HEK293 (cell line): ENCODE measurements at regions not wholly inside any gene's neighbourhood (a gene's known extent, or its start where the extent isn't known, plus 50 kb on each side); places are given as distances from the start of the nearest gene placed in this dataset.

Experiments used
- CTCF ChIA-PET: fragments of 350-600 bp; formaldehyde crosslinking; extraction: SDS; loops from one replicate; lab custom pipeline; 2021; ENCODE audit warnings: antibody characterized with exemption; lab: Yijun Ruan, JAX
- POLR2A ChIA-PET: fragments of 300-600 bp; formaldehyde crosslinking; extraction: SDS; loops from one replicate; lab custom pipeline; 2020; ENCODE audit warnings: antibody characterized with exemption, inconsistent platforms; lab: Yijun Ruan, JAX
- H3K27ac ChIP-seq: fragments of 200-500 bp; sonication (Bioruptor generic); 2 replicates; pipeline ENCODE4 v1.5.1; 2014; ENCODE audit warnings: low read depth, low read length, control low read depth, inconsistent platforms; ENCODE audit errors: extremely low read depth
- H3K36me3 ChIP-seq, 2 experiments: fragments of 200-500 bp in 1 of 2; sonication (Bioruptor generic) in 1 of 2; 1 replicate in 1 of 2; 2 replicates in 1 of 2; pipeline ENCODE4 v1.5.1; 2014 to 2017; ENCODE audit warnings: inconsistent platforms in 2 of 2, low read length in 2 of 2; ENCODE audit not compliant: control insufficient read depth in 2 of 2, insufficient read depth in 1 of 2
- H3K4me1 ChIP-seq: fragments of 200-500 bp; sonication (Bioruptor generic); 2 replicates; pipeline ENCODE4 v1.5.1; 2014; ENCODE audit warnings: mild to moderate bottlenecking, low read length, inconsistent platforms; ENCODE audit not compliant: control insufficient read depth, insufficient read depth
- H3K4me3 ChIP-seq: 2 replicates; pipeline ENCODE4 v1.5.1; 2011; ENCODE audit warnings: low read depth, mild to moderate bottlenecking, control low read depth, low read length, moderate library complexity
- H3K9me3 ChIP-seq: fragments of 200-500 bp; sonication (Bioruptor generic); 2 replicates; pipeline ENCODE4 v1.5.1; 2014; ENCODE audit warnings: low read depth, low read length, inconsistent platforms; ENCODE audit not compliant: control insufficient read depth, insufficient read depth
- KLF16 ChIP-seq: fragments of 450-650 bp; formaldehyde crosslinking; IDR thresholded peaks from 2 replicates; pipeline ENCODE4 v1.5.1; 2017; ENCODE audit warnings: missing biosample characterization, missing genetic modification characterization
- MYNN ChIP-seq: fragments of 450-650 bp; formaldehyde crosslinking; IDR thresholded peaks from 2 replicates; pipeline ENCODE4 v1.5.1; 2016; ENCODE audit warnings: missing biosample characterization, missing genetic modification characterization, borderline replicate concordance
- PBX3 ChIP-seq: sonication (generic); formaldehyde crosslinking; IDR thresholded peaks from 2 replicates; pipeline ENCODE4 v1.8.1; 2022; ENCODE audit warnings: mild to moderate bottlenecking, moderate library complexity, missing genetic modification reagents
- REPIN1 ChIP-seq: fragments of 450-650 bp; formaldehyde crosslinking; IDR thresholded peaks from 2 replicates; pipeline ENCODE4 v1.5.1; 2017; ENCODE audit warnings: missing biosample characterization, missing genetic modification characterization, low read depth
- SP3 ChIP-seq: fragments of 450-650 bp; formaldehyde crosslinking; IDR thresholded peaks from 2 replicates; pipeline ENCODE4 v1.5.1; 2016; ENCODE audit warnings: missing biosample characterization, missing genetic modification characterization
- ZBTB10 ChIP-seq: fragments of 450-650 bp; formaldehyde crosslinking; IDR thresholded peaks from 2 replicates; pipeline ENCODE4 v1.5.1; 2016; ENCODE audit warnings: missing biosample characterization, missing genetic modification characterization
- ZBTB48 ChIP-seq: fragments of 450-650 bp; formaldehyde crosslinking; IDR thresholded peaks from 2 replicates; pipeline ENCODE4 v1.5.1; 2016; ENCODE audit warnings: missing biosample characterization, missing genetic modification characterization
- ZIC2 ChIP-seq: fragments of 450-650 bp; formaldehyde crosslinking; IDR thresholded peaks from 2 replicates; pipeline ENCODE4 v1.5.1; 2016; ENCODE audit warnings: missing biosample characterization, missing genetic modification characterization
- ZNF133 ChIP-seq: fragments of 450-650 bp; formaldehyde crosslinking; IDR thresholded peaks from 2 replicates; pipeline ENCODE4 v1.5.1; 2016; ENCODE audit warnings: missing biosample characterization, missing genetic modification characterization
- ZNF146 ChIP-seq: fragments of 450-650 bp; formaldehyde crosslinking; IDR thresholded peaks from 2 replicates; pipeline ENCODE4 v1.5.1; 2016; ENCODE audit warnings: missing biosample characterization, missing genetic modification characterization
- ZNF175 ChIP-seq: fragments of 450-650 bp; formaldehyde crosslinking; IDR thresholded peaks from 2 replicates; pipeline ENCODE4 v1.5.1; 2016; ENCODE audit warnings: missing biosample characterization, missing genetic modification characterization
- ZNF184 ChIP-seq: fragments of 450-650 bp; IDR thresholded peaks from 2 replicates; pipeline ENCODE4 v1.5.1; 2018; ENCODE audit warnings: missing biosample characterization, mild to moderate bottlenecking, missing genetic modification characterization
- ZNF23 ChIP-seq: fragments of 450-650 bp; formaldehyde crosslinking; IDR thresholded peaks from 2 replicates; pipeline ENCODE4 v1.5.1; 2016; ENCODE audit warnings: missing biosample characterization, missing genetic modification characterization, borderline replicate concordance
- ZNF292 ChIP-seq: fragments of 450-650 bp; formaldehyde crosslinking; IDR thresholded peaks from 2 replicates; pipeline ENCODE4 v1.5.1; 2016; ENCODE audit warnings: low read depth, missing biosample characterization, missing genetic modification characterization, borderline replicate concordance
- ZNF324 ChIP-seq: fragments of 450-650 bp; formaldehyde crosslinking; IDR thresholded peaks from 2 replicates; pipeline ENCODE4 v1.5.1; 2016; ENCODE audit warnings: missing biosample characterization, missing genetic modification characterization
- ZNF362 ChIP-seq: fragments of 450-650 bp; formaldehyde crosslinking; IDR thresholded peaks from 2 replicates; pipeline ENCODE4 v1.5.1; 2016; ENCODE audit warnings: missing biosample characterization, missing genetic modification characterization
- ZNF518A ChIP-seq: fragments of 450-650 bp; formaldehyde crosslinking; conservative IDR thresholded peaks from 2 replicates; pipeline ENCODE4 v1.5.1; 2016; ENCODE audit warnings: low read depth, missing biosample characterization, missing genetic modification characterization
- ZNF776 ChIP-seq: fragments of 450-650 bp; formaldehyde crosslinking; IDR thresholded peaks from 2 replicates; pipeline ENCODE4 v1.5.0; 2017; ENCODE audit warnings: missing biosample characterization, missing genetic modification characterization, borderline replicate concordance

GRCh38 chr4:117227925-117228324 lies 142.5 kb upstream of the TRAM1L1 start:
- no peaks in the 10 kb centered on the region for H3K36me3 ChIP-seq
- H3K27ac ChIP-seq = no peak overlapping the region
- H3K4me1 ChIP-seq = no peaks in the 10 kb centered on the region
- no peak for TF ChIP-seq ZNF146 (tag by site-specific recombination)
- no peak for TF ChIP-seq ZNF518A (tag by site-specific recombination)
- no peak for TF ChIP-seq SP3
- TF ChIP-seq ZNF292 (tag by site-specific recombination) = no peak
- TF ChIP-seq PBX3 = no peak
- H3K9me3 ChIP-seq = no peaks in the 10 kb centered on the region
- ChIA-PET CTCF (no interaction called here), POLR2A (no interaction called here)
- no peak overlapping the region for H3K4me3 ChIP-seq

- Histone ChIP-seq H3K4me3 (no peak overlapping the region), H3K4me1 (no peaks in the 10 kb centered on the region), H3K27ac (no peak overlapping the region), H3K9me3 (no peaks in the 10 kb centered on the region)
- TF ChIP-seq ZBTB48 (tag by site-specific recombination) (no peak), ZBTB10 (tag by site-specific recombination) (no peak), KLF16 (tag by site-specific recombination) (no peak), ZNF184 (tag by site-specific recombination) (no peak), ZNF362 (tag by site-specific recombination) (no peak), MYNN (tag by site-specific recombination) (no peak), ZIC2 (tag by site-specific recombination) (no peak), ZNF776 (tag by site-specific recombination) (no peak), ZNF133 (tag by site-specific recombination) (no peak), REPIN1 (no peak), ZNF175 (no peak), ZNF324 (tag by site-specific recombination) (no peak), ZNF23 (no peak)
- TF ChIP-seq, all 188 proteins: peak for 0
- POLR2A ChIA-PET = no interaction called here
- CTCF ChIA-PET = no interaction called here
- H3K36me3 ChIP-seq = no peaks in the 10 kb centered on the region
These were observed 154.1 kb upstream of the TRAM1L1 start for GRCh38 chr4:117239434-117239833.
